Loucy (cell line): ENCODE measurements at regions not wholly inside any gene's neighbourhood (a gene's known extent, or its start where the extent isn't known, plus 50 kb on each side); places are given as distances from the start of the nearest gene placed in this dataset.

Experiments used
- CTCF ChIP-seq: fragments of 200-600 bp; sonication (generic); conservative IDR thresholded peaks from 2 replicates; pipeline ENCODE4 v1.5.1; 2014; ENCODE audit warnings: mild to moderate bottlenecking, antibody characterized with exemption, low read length
- EZH2phosphoT487 ChIP-seq: fragments of 200-600 bp; IDR thresholded peaks from 2 replicates; pipeline ENCODE4 v1.6.1; 2018; ENCODE audit warnings: antibody characterized with exemption, mild to moderate bottlenecking, moderate library complexity, borderline replicate concordance

DNA sequence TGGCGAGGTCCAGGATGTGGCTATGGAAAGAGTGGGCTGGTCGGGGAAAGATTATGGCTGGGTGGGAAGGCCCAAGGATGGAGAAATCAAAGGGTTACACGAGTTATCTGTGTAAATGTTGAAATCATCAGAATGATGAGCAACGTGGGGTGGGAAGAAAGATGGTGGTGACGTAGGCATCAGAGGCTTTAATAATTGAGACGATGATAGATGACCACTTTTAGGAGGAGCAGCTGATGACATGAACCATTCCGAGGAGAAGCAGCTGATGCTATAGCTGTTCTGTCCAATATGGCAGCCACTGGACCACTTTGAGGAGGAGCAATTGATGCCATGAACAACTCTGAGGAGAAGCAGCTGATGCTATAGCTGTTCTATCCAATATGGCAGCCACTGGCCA is 141.2 kb downstream of the USP31 start:
- no peak for TF ChIP-seq CTCF
- no peak for TF ChIP-seq EZH2phosphoT487
